Epidermal melanocyte (primary cell): ENCODE measurements at regions not wholly inside any gene's neighbourhood (a gene's known extent, or its start where the extent isn't known, plus 50 kb on each side); places are given as distances from the start of the nearest gene placed in this dataset.
"Not testable (repeated sequence)": the region's sequence is repeated elsewhere in the genome, so short reads cannot be mapped to it uniquely, and the experiment has no call there.

Experiments used
- DNase-seq: peaks from one replicate; pipeline ENCODE4 v3.0.0; 2011; ENCODE audit warnings: low spot score; ENCODE audit not compliant: insufficient read length

GRCh38 chr7:52362521-52362920, 672.9 kb upstream of the POM121L12 start:
- DNase-seq = no peak

GRCh38 chr7:52360541-52360940, 674.9 kb upstream of the POM121L12 start:
- no peak for DNase-seq

GRCh38 chr7:52355053-52355452, 680.4 kb upstream of the POM121L12 start:
- DNase-seq = no peak

- DNase-seq = no peak
These were observed 683.1 kb upstream of the POM121L12 start for GRCh38 chr7:52352013-52352981.

- DNase-seq = no peak
These were observed 691.4 kb upstream of the POM121L12 start for GRCh38 chr7:52344015-52344414.

GRCh38 chr7:52340067-52340466, 695.4 kb upstream of the POM121L12 start:
- no peak for DNase-seq

GRCh38 chr7:52328328-52328727, 707.1 kb upstream of the POM121L12 start:
- DNase-seq = not testable (repeated sequence)

GRCh38 chr7:52325237-52325636, 710.2 kb upstream of the POM121L12 start:
- DNase-seq = no peak

- DNase-seq = no peak
These were observed 712.2 kb upstream of the POM121L12 start for GRCh38 chr7:52323202-52323746.

GRCh38 chr7:52320610-52321009, 714.8 kb upstream of the POM121L12 start:
- no peak for DNase-seq

GRCh38 chr7:52317921-52318320, 717.5 kb upstream of the POM121L12 start:
- no peak for DNase-seq

- DNase-seq = no peak
These were observed 723.5 kb upstream of the POM121L12 start for GRCh38 chr7:52311886-52312285.

GRCh38 chr7:52309631-52310030, 725.8 kb upstream of the POM121L12 start:
- DNase-seq = no peak

GRCh38 chr7:52302765-52303520, 732.5 kb upstream of the POM121L12 start:
- no peak for DNase-seq

- DNase-seq = no peak
These were observed 738.3 kb upstream of the POM121L12 start for GRCh38 chr7:52297128-52297527.

GRCh38 chr7:52294942-52295341, 740.5 kb upstream of the POM121L12 start:
- no peak for DNase-seq

GRCh38 chr7:52289247-52289646, 746.2 kb upstream of the POM121L12 start:
- DNase-seq = no peak

GRCh38 chr7:52287698-52288097, 747.7 kb upstream of the POM121L12 start:
- DNase-seq = no peak

- no peak for DNase-seq
These were observed 749.7 kb upstream of the POM121L12 start for GRCh38 chr7:52285689-52286088.

GRCh38 chr7:52283335-52283734, 752.1 kb upstream of the POM121L12 start:
- DNase-seq = no peak

- DNase-seq = no peak
These were observed 761.5 kb upstream of the POM121L12 start for GRCh38 chr7:52273685-52274610.
